ENCODE measurements at regions not wholly inside any gene's neighbourhood (a gene's known extent, or its start where the extent isn't known, plus 50 kb on each side); places are given as distances from the start of the nearest gene placed in this dataset.

- Mint-ChIP-seq H3K27ac (ENCODE audit: unreplicated experiment) (no peak overlapping the region), H3K27me3 (ENCODE audit: insufficient read depth, unreplicated experiment) (no peaks in the 10 kb centered on the region)
- CTCF ChIA-PET = no interaction called here
Observed at GRCh38 chr1:223048026-223048425, 95.0 kb downstream of the TLR5 start.

GRCh38 chr1:223052462-223052861, 90.6 kb downstream of the TLR5 start:
- CTCF ChIA-PET = no interaction called here
- TF ChIP-seq CTCF (IDR thresholded peaks at IDR 0.05; ENCODE audit: insufficient read depth in 1 of 2, low read depth in 1 of 2, low read length in 1 of 2, severe bottlenecking in 1 of 2, unreplicated experiment in 1 of 2) = no peak
- H3K27ac Mint-ChIP-seq (ENCODE audit: unreplicated experiment) = no peak overlapping the region
- H3K27me3 Mint-ChIP-seq (ENCODE audit: insufficient read depth, unreplicated experiment) = no peaks in the 10 kb centered on the region
- H3K27me3 ChIP-seq (replicated peaks; ENCODE audit: control insufficient read depth, insufficient read depth, low read length) = 0 out of 2 replicates have a peak, but pooled peaks cover 1% of the 10 kb centered on the region
- DNase-seq = no peak
- H3K9me3 ChIP-seq = no peaks in the 10 kb centered on the region
- intact Hi-C loops (cut with micrococcal nuclease; ENCODE audit: unreplicated experiment) = no loop called here
- POLR2A ChIA-PET = no interaction called here
- no peak overlapping the region for H3K4me3 Mint-ChIP-seq (ENCODE audit: unreplicated experiment)
- no TSS peak for BruUV-seq (replicated peaks)
- H3K36me3 ChIP-seq (ENCODE audit: control insufficient read depth, insufficient read depth, low read length) = no peaks in the 10 kb centered on the region
- peaks cover under 1% of the 10 kb centered on the region for H3K9me3 Mint-ChIP-seq (ENCODE audit: unreplicated experiment)
- no peak overlapping the region for H3K4me3 ChIP-seq (ENCODE audit: low read depth, low read length)
- H3K4me1 Mint-ChIP-seq (ENCODE audit: low read depth, unreplicated experiment) = no peaks in the 10 kb centered on the region
- no peaks in the 10 kb centered on the region for H3K36me3 Mint-ChIP-seq (ENCODE audit: insufficient read depth, unreplicated experiment)
- no peaks in the 10 kb centered on the region for H3K4me1 ChIP-seq

More at GRCh38 chr1:223048026-223048425, 95.0 kb downstream of the TLR5 start:
- POLR2A ChIA-PET = no interaction called here
- Mint-ChIP-seq H3K4me3 (ENCODE audit: unreplicated experiment) (no peak overlapping the region), H3K4me1 (ENCODE audit: low read depth, unreplicated experiment) (peaks cover 7% of the 10 kb centered on the region), H3K9me3 (ENCODE audit: unreplicated experiment) (peaks cover 22% of the 10 kb centered on the region), H3K36me3 (ENCODE audit: insufficient read depth, unreplicated experiment) (peaks cover 7% of the 10 kb centered on the region)
- no peak for DNase-seq
- BruUV-seq (replicated peaks) = no TSS peak
- no peaks in the 10 kb centered on the region for H3K36me3 ChIP-seq (ENCODE audit: control insufficient read depth, insufficient read depth, low read length)
- intact Hi-C loops (cut with micrococcal nuclease; ENCODE audit: unreplicated experiment) = no loop called here
- no peaks in the 10 kb centered on the region for H3K27me3 ChIP-seq (replicated peaks; ENCODE audit: control insufficient read depth, insufficient read depth, low read length)
- no peak overlapping the region for H3K4me3 ChIP-seq (ENCODE audit: low read depth, low read length)
- TF ChIP-seq CTCF (IDR thresholded peaks at IDR 0.05; ENCODE audit: insufficient read depth in 1 of 2, low read depth in 1 of 2, low read length in 1 of 2, severe bottlenecking in 1 of 2, unreplicated experiment in 1 of 2) = no peak
- no peaks in the 10 kb centered on the region for H3K4me1 ChIP-seq
- H3K9me3 ChIP-seq = peaks cover 5% of the 10 kb centered on the region; the same call in 1 of the 2 replicates

GRCh38 chr1:223052931-223053330, 90.1 kb downstream of the TLR5 start:
- POLR2A ChIA-PET = no interaction called here
- Mint-ChIP-seq H3K4me3 (ENCODE audit: unreplicated experiment) (no peak overlapping the region), H3K27me3 (ENCODE audit: insufficient read depth, unreplicated experiment) (no peaks in the 10 kb centered on the region), H3K36me3 (ENCODE audit: insufficient read depth, unreplicated experiment) (no peaks in the 10 kb centered on the region), H3K4me1 (ENCODE audit: low read depth, unreplicated experiment) (no peaks in the 10 kb centered on the region), H3K9me3 (ENCODE audit: unreplicated experiment) (no peaks in the 10 kb centered on the region), H3K27ac (ENCODE audit: unreplicated experiment) (no peak overlapping the region)
- H3K27me3 ChIP-seq (replicated peaks; ENCODE audit: control insufficient read depth, insufficient read depth, low read length) = 0 out of 2 replicates have a peak, but pooled peaks cover 1% of the 10 kb centered on the region
- no TSS peak for BruUV-seq (replicated peaks)
- no peak for DNase-seq
- no peaks in the 10 kb centered on the region for H3K4me1 ChIP-seq
- CTCF ChIA-PET = no interaction called here
- no peaks in the 10 kb centered on the region for H3K9me3 ChIP-seq
- H3K4me3 ChIP-seq (ENCODE audit: low read depth, low read length) = no peak overlapping the region
- intact Hi-C loops (cut with micrococcal nuclease; ENCODE audit: unreplicated experiment) = no loop called here
- no peaks in the 10 kb centered on the region for H3K36me3 ChIP-seq (ENCODE audit: control insufficient read depth, insufficient read depth, low read length)
- no peak for TF ChIP-seq CTCF (IDR thresholded peaks at IDR 0.05; ENCODE audit: insufficient read depth in 1 of 2, low read depth in 1 of 2, low read length in 1 of 2, severe bottlenecking in 1 of 2, unreplicated experiment in 1 of 2)

All from Caco-2 (cell line).